CD4-positive, alpha-beta T cell treated with Interleukin-15 for 4 hours (primary cell): ENCODE measurements at regions not wholly inside any gene's neighbourhood (a gene's known extent, or its start where the extent isn't known, plus 50 kb on each side); places are given as distances from the start of the nearest gene placed in this dataset.
"Not testable (repeated sequence)": the region's sequence is repeated elsewhere in the genome, so short reads cannot be mapped to it uniquely, and the experiment has no call there.

Source experiments
- DNase-seq: peaks from one replicate; pipeline ENCODE4 v3.0.0-alpha.2; 2020; ENCODE audit warnings: low spot score

GRCh38 chr3:75242012-75242735 is 422.0 kb upstream of the FRG2C start:
- no peak for DNase-seq

DNA sequence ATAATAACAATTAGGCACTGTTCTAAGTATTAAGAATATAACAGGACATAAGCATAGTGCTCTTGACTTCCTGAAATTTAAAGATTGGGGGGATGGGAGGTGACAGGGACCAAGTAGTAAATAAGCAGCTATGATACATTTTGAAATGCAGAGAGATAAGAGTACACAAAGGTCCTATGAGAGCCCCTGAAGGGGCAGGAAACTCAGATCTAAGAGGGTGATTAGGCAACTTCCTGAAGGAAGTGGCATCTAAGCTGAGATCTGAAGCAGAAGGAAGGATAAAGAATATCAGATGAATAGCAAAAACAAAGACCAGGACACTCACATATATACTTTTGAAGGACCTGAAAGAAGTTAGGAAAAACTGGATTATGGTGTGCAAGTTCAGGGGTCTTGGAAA is 415.2 kb upstream of the FRG2C start:
- DNase-seq, result no peak

DNA sequence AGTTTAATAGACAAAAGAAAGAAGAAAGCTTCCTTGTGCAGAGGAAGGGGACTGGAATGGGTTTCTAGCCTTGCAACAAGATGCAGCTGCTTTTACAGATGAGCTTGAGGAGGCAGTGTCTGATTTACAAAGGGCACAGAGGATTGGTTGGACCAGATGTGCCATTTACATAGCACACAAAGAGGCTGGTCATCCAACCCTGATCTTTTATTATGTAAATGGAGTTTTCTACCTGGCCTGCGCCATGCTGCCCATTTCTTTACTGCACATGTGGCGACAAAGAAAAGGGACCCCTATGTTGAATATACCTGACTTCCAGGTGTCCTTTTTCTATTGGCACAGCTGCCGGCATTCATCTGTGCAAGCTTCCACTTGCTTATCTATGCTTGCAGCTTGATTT is 409.4 kb upstream of the FRG2C start:
- DNase-seq, result no peak

- DNase-seq, result not testable (repeated sequence)
Observed at GRCh38 chr3:75258825-75259683, 405.1 kb upstream of the FRG2C start.

DNA sequence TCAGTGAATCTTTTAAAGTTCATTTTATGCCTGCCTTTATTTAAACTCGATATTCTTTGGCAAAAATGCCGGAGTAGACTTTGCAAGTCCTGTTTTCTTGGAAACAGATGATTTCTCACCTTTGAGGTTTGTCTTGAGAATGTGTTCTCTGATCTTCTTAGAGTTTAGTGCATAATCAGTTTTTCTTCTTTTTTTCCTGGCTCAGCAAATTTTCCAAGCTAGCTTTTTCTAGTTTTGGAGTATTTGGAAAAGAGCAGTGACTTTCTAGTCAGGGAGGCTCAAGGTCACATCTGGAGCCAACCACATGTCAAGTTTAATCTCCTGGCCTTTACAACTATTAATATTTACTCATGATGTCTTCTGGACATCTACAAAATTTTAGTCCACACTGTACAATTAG is 403.2 kb upstream of the FRG2C start:
- DNase-seq, result not testable (repeated sequence)

DNA sequence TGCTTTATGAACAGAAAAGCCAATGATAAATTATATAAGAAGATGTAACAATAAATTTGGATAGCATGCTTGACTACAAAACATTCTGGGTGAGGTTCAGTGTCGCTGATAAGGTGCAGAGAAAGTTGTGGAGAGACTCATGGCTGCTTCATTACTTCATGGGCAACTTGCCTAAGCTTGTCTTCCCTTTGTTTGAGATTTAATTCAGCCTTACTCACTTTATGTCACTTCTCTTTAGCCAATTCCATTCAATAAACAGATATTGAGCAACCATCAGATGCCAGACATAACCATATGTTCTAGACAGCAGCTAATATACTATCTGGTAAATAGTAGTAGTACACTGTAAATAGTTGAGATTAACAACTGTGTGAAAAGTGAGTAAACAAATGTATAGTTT is 401.5 kb upstream of the FRG2C start:
- no peak for DNase-seq

- no peak for DNase-seq
Observed at GRCh38 chr3:75265897-75266296, 398.2 kb upstream of the FRG2C start.

GRCh38 chr3:75268576-75268975 is 395.6 kb upstream of the FRG2C start:
- DNase-seq, result not testable (repeated sequence)

DNA sequence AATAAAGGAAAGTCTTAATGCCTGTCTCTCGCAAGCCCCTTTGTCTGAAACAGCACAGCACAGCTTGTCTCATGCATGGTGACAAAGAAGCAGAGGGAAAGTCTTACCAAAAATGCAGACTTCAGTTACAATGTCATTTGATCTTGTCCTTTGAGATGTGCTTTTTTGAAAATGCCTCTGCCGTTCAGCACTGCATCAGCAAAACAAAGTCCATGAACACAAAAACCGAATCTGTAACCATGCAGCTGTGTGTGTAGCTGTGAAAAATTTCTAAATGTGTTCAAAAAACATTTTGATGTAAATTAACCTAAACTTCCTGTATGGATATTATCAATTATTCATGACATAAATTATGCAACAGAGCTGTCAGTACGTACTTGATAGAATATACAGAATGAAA is 391.9 kb upstream of the FRG2C start:
- DNase-seq, result not testable (repeated sequence)

DNA sequence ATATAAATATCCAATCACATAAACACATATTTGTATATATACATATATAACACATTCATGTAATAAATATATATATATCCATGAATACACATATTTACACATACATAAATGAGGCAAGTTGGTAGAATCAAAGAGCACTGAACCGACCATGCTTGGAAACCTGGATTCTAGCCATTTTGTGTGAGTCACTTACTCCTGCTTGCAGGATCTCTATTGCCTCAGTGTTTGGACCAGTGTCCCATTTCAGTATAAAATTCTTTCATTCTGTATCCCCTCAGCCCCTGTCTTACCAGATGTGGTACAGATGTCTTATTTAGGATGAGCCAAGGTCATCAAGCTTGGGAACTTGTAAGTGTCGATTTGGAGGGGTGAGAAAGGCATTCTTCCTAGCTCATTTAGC is 391.4 kb upstream of the FRG2C start:
- no peak for DNase-seq

DNA sequence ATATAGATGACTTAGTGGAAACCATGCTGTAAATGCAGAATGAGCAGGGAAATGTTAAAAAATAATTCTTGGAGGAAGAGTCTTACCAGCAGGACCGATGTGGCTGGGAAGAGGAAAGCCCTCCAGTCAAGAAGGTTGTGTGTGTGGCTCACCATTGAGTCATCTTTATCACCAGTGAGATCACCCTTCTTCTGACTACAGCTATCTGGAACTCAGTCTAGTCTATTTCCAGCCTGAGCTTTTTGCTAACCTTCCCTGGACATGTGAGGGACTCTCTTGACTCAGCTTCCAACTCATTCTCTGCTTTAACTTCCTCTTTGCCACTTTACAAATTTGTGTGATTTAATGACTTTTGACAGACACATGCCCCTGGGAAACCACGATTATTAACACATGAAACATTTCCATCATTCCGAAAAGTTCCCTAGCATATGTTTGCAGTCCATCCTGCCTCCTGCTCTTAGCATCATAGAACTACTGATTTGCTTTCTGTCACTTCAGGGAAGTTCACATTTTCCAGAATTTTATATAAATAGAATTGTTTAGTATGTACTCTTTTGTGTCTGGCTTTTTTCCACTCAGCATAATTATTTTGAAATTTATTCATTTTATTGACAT is 378.5 kb upstream of the FRG2C start:
- DNase-seq, result not testable (repeated sequence)

DNA sequence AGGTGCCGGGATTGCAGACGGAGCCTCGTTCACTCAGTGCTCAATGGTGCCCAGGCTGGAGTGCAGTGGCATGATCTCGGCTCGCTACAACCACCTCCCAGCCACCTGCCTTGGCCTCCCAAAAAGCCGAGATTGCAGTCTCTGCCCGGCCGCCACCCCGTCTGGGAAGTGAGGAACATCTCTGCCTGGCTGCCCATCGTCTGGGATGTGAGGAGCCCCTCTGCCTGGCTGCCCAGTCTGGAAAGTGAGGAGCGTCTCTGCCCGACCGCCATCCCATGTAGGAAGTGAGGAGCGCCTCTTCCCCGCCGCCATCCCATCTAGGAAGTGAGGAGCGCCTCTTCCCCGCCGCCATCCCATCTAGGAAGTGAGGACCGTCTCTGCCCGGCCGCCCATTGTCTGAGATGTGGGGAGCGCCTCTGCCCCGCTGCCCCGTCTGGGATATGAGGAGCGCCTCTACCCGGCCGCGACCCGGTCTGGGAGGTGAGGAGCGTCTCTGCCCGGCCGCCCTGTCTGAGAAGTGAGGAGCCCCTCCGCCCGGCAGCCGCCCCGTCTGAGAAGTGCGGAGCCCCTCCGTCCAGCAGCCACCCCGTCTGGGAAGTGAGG is 375.1 kb upstream of the FRG2C start:
- not testable (repeated sequence) for DNase-seq

DNA sequence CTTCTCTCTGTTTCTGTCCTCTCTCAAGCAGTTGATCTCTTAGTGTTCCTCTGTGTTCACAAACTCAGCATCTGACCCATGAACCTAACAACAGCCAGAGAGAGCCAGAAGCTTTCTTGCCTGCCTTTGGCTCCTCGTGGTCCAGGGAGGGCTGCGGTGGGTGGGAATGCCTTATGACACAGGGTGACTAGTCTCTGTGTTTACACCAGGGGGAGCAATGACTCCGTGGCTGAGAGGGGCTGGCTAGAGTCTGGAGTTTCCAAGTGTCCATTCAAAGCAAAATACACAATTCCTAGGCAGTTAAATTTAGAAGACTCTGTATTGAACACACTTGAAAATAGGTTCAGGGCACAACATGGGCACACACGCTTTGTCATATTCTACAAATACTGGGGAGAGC is 370.0 kb upstream of the FRG2C start:
- DNase-seq, result no peak

- DNase-seq, result no peak
Observed at GRCh38 chr3:75295013-75295412, 369.1 kb upstream of the FRG2C start.

DNA sequence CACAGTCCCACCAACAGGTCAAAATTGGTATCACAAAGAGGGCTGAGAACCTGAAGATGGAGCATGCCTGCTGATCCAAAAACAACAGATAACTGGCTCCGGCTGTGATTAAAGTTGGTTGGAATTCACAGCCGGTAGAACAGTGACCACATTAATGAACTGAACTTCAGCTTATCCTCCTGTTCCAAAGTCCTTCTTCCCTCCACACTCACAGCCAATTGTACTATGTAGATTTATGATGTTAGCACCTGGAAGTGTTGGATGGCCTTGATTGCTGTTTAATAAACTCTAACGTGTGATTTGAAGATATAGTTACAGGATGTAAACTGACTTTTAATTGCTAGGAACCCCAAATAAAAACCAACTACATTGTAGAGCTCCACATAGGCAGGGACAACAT is 367.3 kb upstream of the FRG2C start:
- no peak for DNase-seq

GRCh38 chr3:75300606-75301005 is 363.5 kb upstream of the FRG2C start:
- DNase-seq, result no peak

DNA sequence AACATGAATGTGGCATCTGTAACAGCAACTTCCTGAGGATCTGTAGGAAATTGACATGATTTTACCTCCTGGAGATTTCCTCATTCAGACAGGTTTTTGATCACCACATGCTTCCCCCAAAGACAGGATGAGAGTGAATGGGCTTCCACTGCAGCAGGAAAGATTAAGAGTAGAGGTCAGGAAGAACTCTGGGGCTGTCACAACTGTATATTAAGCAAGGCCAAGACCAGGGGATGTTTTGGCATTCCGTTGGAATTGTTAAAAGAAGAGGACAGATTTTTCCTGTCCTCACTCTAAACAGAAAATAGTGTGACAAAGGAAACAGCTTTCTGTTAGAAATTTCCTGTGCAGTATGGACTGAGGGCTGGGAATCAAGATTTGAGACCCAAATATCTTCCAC is 363.1 kb upstream of the FRG2C start:
- DNase-seq, result not testable (repeated sequence)

DNA sequence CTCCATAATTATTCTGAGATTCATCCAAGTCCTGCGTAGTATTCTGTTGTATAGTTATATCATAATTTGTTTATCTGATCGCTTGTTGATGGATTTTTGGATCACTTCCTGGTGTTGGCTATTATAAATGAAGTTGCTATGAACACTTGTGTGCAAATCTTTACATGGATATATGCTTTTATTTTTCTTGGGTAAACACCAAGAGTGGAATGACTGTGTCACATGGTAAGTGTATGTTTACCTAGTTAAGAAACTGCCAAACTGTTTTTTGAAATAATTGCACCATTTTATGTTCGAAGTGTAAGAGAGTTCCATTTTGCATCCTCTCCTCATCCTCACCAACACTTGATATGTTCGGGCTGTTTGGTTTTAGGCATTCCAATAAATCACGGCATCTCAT is 360.4 kb upstream of the FRG2C start:
- no peak for DNase-seq

- DNase-seq, result no peak
Observed at GRCh38 chr3:75305901-75306300, 358.2 kb upstream of the FRG2C start.

DNA sequence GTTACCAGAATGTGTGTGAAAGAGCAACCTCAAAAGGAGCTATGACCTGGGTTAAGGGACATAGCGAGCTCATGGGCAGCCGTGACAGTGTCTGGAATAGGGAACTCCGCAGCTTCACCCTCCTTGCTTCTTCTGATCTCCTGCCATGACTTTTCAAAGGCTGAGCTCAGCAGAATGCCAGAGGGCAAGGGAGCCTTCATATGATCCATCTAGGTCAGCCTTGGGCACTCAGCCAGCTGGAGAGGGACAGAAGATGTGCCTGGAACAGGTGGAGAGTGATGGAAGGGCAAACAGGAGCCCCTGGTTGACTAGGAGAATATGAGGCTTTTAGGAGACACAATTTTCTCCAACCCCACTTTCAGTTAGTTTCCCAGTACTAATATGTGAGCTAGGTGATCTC is 352.8 kb upstream of the FRG2C start:
- DNase-seq, result not testable (repeated sequence)

- not testable (repeated sequence) for DNase-seq
Observed at GRCh38 chr3:75312469-75312868, 351.7 kb upstream of the FRG2C start.

- DNase-seq, result not testable (repeated sequence)
Observed at GRCh38 chr3:75319776-75320175, 344.4 kb upstream of the FRG2C start.

- DNase-seq, result no peak
Observed at GRCh38 chr3:75320369-75320768, 343.8 kb upstream of the FRG2C start.
